Glutamatergic neuron (in vitro differentiated cells): ENCODE measurements at regions not wholly inside any gene's neighbourhood (a gene's known extent, or its start where the extent isn't known, plus 50 kb on each side); places are given as distances from the start of the nearest gene placed in this dataset.

Experiments
- DNase-seq: peaks from one replicate; pipeline ENCODE4 v3.0.0; 2022
- H3K27ac Mint-ChIP-seq: one replicate; pipeline ENCODE4 v1.8.0; 2020; ENCODE audit warnings: mild to moderate bottlenecking, mixed read lengths, inconsistent platforms; ENCODE audit not compliant: unreplicated experiment
- H3K27me3 Mint-ChIP-seq: one replicate; pipeline ENCODE4 v1.8.0; 2020; ENCODE audit warnings: mild to moderate bottlenecking, moderate library complexity, mixed read lengths, inconsistent platforms; ENCODE audit not compliant: unreplicated experiment
- H3K36me3 Mint-ChIP-seq: one replicate; pipeline ENCODE4 v1.8.0; 2020; ENCODE audit warnings: mild to moderate bottlenecking, mixed read lengths, inconsistent platforms; ENCODE audit not compliant: unreplicated experiment
- H3K4me1 Mint-ChIP-seq: one replicate; pipeline ENCODE4 v1.8.0; 2020; ENCODE audit warnings: mild to moderate bottlenecking, low read depth, mixed read lengths, inconsistent platforms; ENCODE audit not compliant: unreplicated experiment
- H3K4me3 Mint-ChIP-seq: one replicate; pipeline ENCODE4 v1.8.0; 2020; ENCODE audit warnings: mild to moderate bottlenecking, mixed read lengths, inconsistent platforms; ENCODE audit not compliant: unreplicated experiment
- H3K9me3 Mint-ChIP-seq: one replicate; pipeline ENCODE4 v1.8.0; 2020; ENCODE audit warnings: mild to moderate bottlenecking, moderate library complexity, mixed read lengths, inconsistent platforms; ENCODE audit not compliant: unreplicated experiment
- TF ChIP-seq, protein P1 (sequence below): fragments of 200-600 bp; sonication (generic); IDR thresholded peaks from one replicate; pipeline ENCODE4 v1.5.0; 2021; ENCODE audit not compliant: partially characterized antibody, unreplicated experiment

DNA sequence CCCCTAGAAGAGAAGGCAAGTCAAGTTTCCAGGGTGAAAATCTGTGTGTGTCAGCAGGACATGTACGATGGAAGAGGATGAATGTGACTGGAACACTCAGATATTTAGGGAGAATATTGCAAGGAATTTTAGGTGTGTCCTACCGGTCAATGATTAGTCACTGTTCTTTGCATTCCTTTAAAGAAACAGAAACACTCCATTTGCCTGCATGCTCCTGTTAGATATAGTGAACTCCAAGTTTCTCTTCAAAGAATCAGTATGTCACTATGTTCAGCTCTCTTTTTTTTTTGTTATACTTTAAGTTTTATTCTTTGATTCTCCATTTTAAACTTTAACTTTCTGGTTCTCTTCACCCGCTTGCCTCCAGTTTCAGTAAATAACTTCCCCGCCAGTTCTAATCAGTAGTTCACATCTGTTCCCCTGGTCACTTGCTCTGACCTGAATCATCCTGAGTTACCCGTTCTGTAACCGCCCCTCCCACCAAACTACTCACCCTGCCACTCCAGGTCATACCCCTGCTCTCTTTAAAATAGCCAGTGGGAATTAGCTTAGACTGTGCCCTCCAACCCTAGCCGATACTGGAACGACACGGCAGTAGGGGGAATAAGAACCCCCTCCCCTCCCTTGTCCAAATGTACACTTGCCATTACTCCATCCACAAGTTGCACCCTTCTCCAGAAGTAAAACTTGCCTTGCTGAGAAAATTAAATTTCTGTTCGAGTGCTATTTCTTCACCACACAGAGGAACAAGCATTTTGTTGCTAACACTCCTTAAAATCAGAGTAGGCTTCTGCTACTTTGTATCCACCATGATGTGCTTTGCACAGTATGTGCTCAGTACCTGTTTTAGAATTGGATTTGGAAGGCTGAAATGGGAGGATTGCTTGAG is 268.4 kb downstream of the METTL4 start:
- no peak for DNase-seq
- Mint-ChIP-seq H3K4me3 (no peak overlapping the region), H3K27ac (no peak overlapping the region), H3K4me1 (no peaks in the 10 kb centered on the region), H3K36me3 (no peaks in the 10 kb centered on the region), H3K27me3 (no peaks in the 10 kb centered on the region), H3K9me3 (peaks cover 4% of the 10 kb centered on the region)
- TF ChIP-seq, protein P1, sequence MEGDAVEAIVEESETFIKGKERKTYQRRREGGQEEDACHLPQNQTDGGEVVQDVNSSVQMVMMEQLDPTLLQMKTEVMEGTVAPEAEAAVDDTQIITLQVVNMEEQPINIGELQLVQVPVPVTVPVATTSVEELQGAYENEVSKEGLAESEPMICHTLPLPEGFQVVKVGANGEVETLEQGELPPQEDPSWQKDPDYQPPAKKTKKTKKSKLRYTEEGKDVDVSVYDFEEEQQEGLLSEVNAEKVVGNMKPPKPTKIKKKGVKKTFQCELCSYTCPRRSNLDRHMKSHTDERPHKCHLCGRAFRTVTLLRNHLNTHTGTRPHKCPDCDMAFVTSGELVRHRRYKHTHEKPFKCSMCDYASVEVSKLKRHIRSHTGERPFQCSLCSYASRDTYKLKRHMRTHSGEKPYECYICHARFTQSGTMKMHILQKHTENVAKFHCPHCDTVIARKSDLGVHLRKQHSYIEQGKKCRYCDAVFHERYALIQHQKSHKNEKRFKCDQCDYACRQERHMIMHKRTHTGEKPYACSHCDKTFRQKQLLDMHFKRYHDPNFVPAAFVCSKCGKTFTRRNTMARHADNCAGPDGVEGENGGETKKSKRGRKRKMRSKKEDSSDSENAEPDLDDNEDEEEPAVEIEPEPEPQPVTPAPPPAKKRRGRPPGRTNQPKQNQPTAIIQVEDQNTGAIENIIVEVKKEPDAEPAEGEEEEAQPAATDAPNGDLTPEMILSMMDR = no peak

DNA sequence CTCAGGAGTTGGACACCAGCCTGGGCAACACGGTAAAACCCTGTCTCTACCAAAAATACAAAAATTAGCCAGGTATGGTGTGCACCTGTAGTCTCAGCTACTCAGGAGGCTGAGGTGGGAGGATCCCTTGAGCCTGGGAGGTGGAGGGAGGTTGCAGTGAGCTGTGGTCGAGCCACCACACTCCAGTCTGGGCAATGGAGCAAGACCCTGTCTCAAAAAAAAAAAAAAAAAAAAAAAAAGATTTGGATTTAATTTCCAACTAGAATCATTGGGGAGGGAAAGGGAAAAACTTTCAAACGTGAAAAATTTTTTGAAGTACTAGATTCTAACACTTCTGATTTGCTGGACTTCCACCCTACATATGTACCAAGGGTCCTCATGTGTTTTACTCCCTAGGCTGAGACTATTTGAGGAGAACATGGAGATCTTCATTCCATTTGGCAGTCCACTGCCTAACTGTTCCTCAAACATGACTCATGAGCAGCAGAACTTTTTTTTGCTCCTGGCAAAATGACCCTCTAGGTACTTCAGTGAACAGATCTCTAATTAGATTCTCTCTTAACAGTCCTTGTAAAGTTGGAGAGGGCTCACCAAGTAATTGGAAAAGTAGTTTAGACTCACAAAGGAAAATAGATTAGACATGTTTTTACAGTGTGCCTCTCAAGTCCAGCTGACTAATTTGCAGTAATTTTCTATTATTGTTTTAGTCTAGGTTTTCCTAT is 267.6 kb downstream of the METTL4 start:
- Mint-ChIP-seq H3K36me3 (no peaks in the 10 kb centered on the region), H3K4me3 (no peak overlapping the region), H3K4me1 (no peaks in the 10 kb centered on the region), H3K27me3 (no peaks in the 10 kb centered on the region), H3K9me3 (peaks cover 4% of the 10 kb centered on the region), H3K27ac (no peak overlapping the region)
- DNase-seq = no peak
- TF ChIP-seq, protein P1 = no peak

DNA sequence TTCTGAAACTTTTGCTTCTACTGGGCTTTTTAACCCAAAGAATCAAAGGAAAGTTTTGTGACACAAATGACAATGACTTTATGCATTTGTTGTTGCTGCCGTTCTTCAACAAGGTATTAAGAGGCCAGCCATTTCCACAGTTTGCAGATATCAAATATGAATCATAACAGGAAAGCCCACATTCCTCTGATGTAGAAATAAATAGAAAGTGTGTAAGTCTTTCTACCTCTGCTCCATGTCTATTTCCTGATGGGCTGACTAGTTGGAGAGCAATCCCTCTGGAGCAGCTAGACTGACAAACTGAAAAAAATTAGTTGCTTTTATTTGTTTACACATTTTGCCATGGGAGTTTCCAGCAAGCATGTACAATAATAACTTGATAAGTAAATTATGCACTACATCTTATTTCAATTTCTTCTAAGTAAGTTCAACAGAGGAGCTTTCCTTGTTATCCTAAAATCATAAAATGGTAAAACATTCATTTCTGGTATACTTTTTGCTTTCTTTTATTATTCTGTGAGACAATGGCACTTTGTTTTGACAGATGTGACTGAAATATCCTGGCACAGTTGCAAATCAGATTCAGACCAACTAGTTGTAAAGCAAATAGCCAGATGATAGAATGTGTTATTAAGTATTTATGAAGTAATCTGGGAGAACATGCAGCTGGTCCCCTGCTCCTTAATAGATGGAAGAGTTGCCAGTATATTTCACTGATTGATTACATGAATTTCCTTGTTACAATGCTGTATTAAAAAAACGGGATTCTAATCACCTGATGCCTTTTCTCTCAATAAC is 266.7 kb downstream of the METTL4 start:
- Mint-ChIP-seq H3K9me3 (peaks cover 4% of the 10 kb centered on the region), H3K27ac (no peak overlapping the region), H3K36me3 (no peaks in the 10 kb centered on the region), H3K4me1 (no peaks in the 10 kb centered on the region), H3K27me3 (no peaks in the 10 kb centered on the region), H3K4me3 (no peak overlapping the region)
- TF ChIP-seq, protein P1 = no peak
- DNase-seq = no peak

DNA sequence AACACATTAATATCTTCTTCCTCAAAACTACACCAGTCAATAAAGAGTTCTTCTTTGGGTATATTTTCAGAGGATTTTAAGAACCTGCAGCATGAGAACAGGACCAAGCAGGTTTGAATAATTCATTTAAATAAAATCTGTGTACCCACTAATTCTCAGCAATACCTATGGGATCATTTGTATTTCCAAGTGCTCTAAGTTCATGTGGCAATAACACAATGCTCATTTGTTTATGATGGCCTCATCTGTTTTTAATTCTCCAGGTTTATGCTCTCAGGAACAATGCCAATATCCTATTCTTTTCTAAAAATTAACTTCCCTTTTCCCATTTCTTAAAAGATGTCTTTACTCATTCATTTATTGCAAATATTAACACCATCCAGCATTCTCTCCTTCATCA is 264.7 kb downstream of the METTL4 start:
- peaks cover 2% of the 10 kb centered on the region for H3K4me1 Mint-ChIP-seq
- no peak for DNase-seq
- no peaks in the 10 kb centered on the region for H3K27me3 Mint-ChIP-seq
- H3K4me3 Mint-ChIP-seq = no peak overlapping the region
- no peak overlapping the region for H3K27ac Mint-ChIP-seq
- H3K9me3 Mint-ChIP-seq = peaks cover 4% of the 10 kb centered on the region
- H3K36me3 Mint-ChIP-seq = no peaks in the 10 kb centered on the region
- TF ChIP-seq, protein P1 = no peak
